ENCODE measurements at regions not wholly inside any gene's neighbourhood (a gene's known extent, or its start where the extent isn't known, plus 50 kb on each side); places are given as distances from the start of the nearest gene placed in this dataset.
A peak's percentile ranks its signal among the peaks of the same experiment; 100 is the strongest.

DNA sequence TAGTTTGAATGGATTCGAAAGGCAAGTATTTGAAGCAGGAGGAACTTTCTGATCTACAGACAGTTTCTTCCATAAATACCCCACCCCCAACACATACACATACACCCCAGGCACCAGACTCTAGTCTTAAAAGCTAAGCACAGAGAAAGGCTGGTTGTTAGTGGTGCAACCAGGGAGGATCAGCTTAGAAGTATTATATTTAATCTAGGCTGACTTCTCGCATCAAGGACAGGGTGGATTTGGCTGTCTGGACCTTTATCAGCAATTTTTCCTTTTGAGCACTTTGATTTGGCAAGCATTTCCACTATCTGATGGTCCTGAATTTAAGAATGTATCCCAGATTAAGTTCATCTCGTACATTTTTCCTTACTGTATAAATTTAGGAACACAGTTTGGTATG is 1489.8 kb upstream of the FLRT2 start:
- no peaks in the 10 kb centered on the region for H3K9me3 Mint-ChIP-seq (ENCODE audit: unreplicated experiment)
- no peaks in the 10 kb centered on the region for H3K27me3 Mint-ChIP-seq (ENCODE audit: unreplicated experiment)
- DNase-seq (ENCODE audit: extremely low spot score, unreplicated experiment) = no peak
- TF ChIP-seq, protein P1, sequence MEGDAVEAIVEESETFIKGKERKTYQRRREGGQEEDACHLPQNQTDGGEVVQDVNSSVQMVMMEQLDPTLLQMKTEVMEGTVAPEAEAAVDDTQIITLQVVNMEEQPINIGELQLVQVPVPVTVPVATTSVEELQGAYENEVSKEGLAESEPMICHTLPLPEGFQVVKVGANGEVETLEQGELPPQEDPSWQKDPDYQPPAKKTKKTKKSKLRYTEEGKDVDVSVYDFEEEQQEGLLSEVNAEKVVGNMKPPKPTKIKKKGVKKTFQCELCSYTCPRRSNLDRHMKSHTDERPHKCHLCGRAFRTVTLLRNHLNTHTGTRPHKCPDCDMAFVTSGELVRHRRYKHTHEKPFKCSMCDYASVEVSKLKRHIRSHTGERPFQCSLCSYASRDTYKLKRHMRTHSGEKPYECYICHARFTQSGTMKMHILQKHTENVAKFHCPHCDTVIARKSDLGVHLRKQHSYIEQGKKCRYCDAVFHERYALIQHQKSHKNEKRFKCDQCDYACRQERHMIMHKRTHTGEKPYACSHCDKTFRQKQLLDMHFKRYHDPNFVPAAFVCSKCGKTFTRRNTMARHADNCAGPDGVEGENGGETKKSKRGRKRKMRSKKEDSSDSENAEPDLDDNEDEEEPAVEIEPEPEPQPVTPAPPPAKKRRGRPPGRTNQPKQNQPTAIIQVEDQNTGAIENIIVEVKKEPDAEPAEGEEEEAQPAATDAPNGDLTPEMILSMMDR (IDR thresholded peaks at IDR 0.05) = no peak
- peaks cover 18% of the 10 kb centered on the region for H3K4me1 Mint-ChIP-seq (ENCODE audit: unreplicated experiment)
- no peaks in the 10 kb centered on the region for H3K36me3 Mint-ChIP-seq (ENCODE audit: unreplicated experiment)
- H3K27ac Mint-ChIP-seq (ENCODE audit: unreplicated experiment) = no peak overlapping the region
- no peak overlapping the region for H3K4me3 Mint-ChIP-seq (ENCODE audit: unreplicated experiment)

DNA sequence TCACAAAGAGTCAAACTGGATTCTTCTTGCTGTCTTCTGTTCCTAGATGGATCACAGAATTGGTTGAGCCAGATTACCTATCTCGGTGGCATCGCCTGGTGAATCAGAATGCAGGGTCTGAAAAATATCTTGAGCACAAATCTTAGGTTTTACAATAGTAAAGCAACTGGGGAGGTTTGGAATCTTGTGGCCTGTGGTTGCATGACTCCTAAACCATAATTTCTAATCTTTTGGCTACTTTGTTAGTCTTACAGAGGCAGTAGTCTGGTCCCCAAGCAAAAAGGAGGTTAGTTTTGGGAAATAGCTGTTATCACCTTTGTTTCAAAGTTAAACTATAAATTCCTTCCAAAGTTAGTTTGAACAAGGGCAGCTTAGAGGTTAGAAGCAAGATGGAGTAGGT is 1488.5 kb upstream of the FLRT2 start:
- TF ChIP-seq, protein P1 (IDR thresholded peaks at IDR 0.05) = no peak
- no peak for DNase-seq (ENCODE audit: extremely low spot score, unreplicated experiment)
- no peaks in the 10 kb centered on the region for H3K9me3 Mint-ChIP-seq (ENCODE audit: unreplicated experiment)
- H3K27ac Mint-ChIP-seq (ENCODE audit: unreplicated experiment) = no peak overlapping the region
- no peak overlapping the region for H3K4me3 Mint-ChIP-seq (ENCODE audit: unreplicated experiment)
- H3K4me1 Mint-ChIP-seq (ENCODE audit: unreplicated experiment) = peaks cover 13% of the 10 kb centered on the region
- no peaks in the 10 kb centered on the region for H3K27me3 Mint-ChIP-seq (ENCODE audit: unreplicated experiment)
- H3K36me3 Mint-ChIP-seq (ENCODE audit: unreplicated experiment) = no peaks in the 10 kb centered on the region

DNA sequence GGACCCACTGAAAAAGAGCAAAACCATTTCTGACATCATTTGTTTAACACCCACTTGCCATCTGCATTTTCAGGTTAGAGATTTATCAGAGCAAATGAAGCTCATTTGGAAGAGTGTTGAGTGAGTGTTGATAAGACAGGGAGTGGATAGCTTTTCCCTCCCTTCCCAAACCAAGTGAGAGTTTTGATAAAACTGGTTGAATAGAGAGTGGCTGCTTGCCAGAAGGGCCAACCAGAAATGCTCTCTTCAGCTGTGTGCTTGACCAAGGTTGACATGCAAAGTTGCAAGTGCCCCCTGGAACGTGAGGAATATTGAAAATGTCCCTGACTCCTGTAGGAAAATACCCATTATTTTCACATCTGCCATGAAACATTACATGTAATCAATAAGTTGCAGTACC is 1487.0 kb upstream of the FLRT2 start:
- Mint-ChIP-seq H3K27me3 (ENCODE audit: unreplicated experiment) (no peaks in the 10 kb centered on the region), H3K36me3 (ENCODE audit: unreplicated experiment) (no peaks in the 10 kb centered on the region), H3K9me3 (ENCODE audit: unreplicated experiment) (no peaks in the 10 kb centered on the region), H3K4me3 (ENCODE audit: unreplicated experiment) (no peak overlapping the region), H3K27ac (ENCODE audit: unreplicated experiment) (no peak overlapping the region), H3K4me1 (ENCODE audit: unreplicated experiment) (no peaks in the 10 kb centered on the region)
- DNase-seq (ENCODE audit: extremely low spot score, unreplicated experiment) = no peak
- TF ChIP-seq, protein P1 (IDR thresholded peaks at IDR 0.05) = no peak

DNA sequence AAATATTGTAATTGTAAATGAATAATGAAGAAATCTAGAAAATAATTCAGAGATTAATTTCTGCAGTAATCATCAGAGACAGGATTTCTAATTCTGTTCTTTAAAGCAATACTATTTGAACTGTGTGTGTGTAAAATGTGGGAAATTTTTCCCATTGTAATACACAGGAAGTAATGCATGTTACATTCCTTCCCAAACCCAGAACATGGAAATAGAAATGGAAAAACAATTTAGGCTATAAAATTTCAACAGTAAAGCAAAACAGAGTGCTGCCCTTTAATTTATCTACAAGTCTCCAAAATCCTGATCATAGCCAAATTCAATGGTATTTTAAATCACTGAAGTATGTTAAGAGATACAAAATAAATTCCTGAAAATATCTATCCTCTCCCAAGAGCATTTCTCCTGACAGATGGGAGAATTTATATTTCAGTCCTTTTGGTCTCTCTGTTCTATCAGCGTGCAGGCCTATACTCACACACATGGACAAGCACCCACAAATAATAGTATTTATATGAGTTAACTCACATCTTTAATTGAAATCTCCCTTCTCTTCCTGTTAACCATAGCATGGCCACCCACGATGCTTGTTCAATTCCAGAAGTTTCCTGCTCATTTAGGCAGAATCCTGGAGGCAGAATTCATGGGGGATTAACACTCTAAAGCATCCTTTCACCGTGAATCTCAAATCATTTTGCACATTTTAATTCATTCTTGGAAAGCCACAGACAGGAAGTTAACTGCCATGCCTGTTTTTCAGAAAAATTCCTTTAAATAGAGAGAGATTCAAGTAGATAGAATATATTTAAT is 1465.4 kb upstream of the FLRT2 start:
- no peaks in the 10 kb centered on the region for H3K27me3 Mint-ChIP-seq (ENCODE audit: unreplicated experiment)
- TF ChIP-seq, protein P1 (IDR thresholded peaks at IDR 0.05) = no peak
- no peak for DNase-seq (ENCODE audit: extremely low spot score, unreplicated experiment)
- H3K9me3 Mint-ChIP-seq (ENCODE audit: unreplicated experiment) = no peaks in the 10 kb centered on the region
- peak overlapping the region; percentile 80 for H3K27ac Mint-ChIP-seq (ENCODE audit: unreplicated experiment)
- no peak overlapping the region for H3K4me3 Mint-ChIP-seq (ENCODE audit: unreplicated experiment)
- no peaks in the 10 kb centered on the region for H3K36me3 Mint-ChIP-seq (ENCODE audit: unreplicated experiment)
- peaks cover 23% of the 10 kb centered on the region for H3K4me1 Mint-ChIP-seq (ENCODE audit: unreplicated experiment)

DNA sequence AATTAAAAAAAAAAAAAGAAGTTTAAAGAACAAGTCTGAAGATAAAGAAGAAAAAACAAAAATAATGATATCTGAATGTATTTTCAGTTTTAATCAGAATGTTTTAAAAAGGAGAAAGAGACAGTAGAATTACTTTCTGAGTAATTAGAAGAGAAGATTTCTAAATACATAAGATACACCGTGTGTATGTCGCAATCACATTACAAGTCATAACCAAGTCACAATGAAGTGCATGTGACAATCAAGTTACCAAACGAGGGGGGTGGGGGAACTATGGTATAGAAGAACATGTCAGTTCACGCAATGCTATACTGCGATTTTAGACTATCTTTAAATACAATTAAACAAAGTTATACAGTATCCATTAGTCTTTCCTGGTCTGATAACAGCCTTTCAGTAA is 1464.1 kb upstream of the FLRT2 start:
- H3K4me3 Mint-ChIP-seq (ENCODE audit: unreplicated experiment) = no peak overlapping the region
- H3K27ac Mint-ChIP-seq (ENCODE audit: unreplicated experiment) = no peak overlapping the region
- TF ChIP-seq, protein P1 (IDR thresholded peaks at IDR 0.05) = no peak
- DNase-seq (ENCODE audit: extremely low spot score, unreplicated experiment) = no peak
- H3K9me3 Mint-ChIP-seq (ENCODE audit: unreplicated experiment) = no peaks in the 10 kb centered on the region
- H3K4me1 Mint-ChIP-seq (ENCODE audit: unreplicated experiment) = peaks cover 21% of the 10 kb centered on the region
- H3K36me3 Mint-ChIP-seq (ENCODE audit: unreplicated experiment) = no peaks in the 10 kb centered on the region
- no peaks in the 10 kb centered on the region for H3K27me3 Mint-ChIP-seq (ENCODE audit: unreplicated experiment)

Measured in osteocyte (in vitro differentiated cells).